ENCODE measurements at regions not wholly inside any gene's neighbourhood (a gene's known extent, or its start where the extent isn't known, plus 50 kb on each side); places are given as distances from the start of the nearest gene placed in this dataset.

- TF ChIP-seq CTCF (IDR thresholded peaks at IDR 0.05; ENCODE audit: low read depth, low read length, missing control alignments): no peak
- DNase-seq (ENCODE audit: low read depth): no peak
- H3K4me3 ChIP-seq (ENCODE audit: low read depth, low read length): no peak overlapping the region
Observed at GRCh38 chr3:137612291-137612690, 151.8 kb upstream of the SOX14 start.

GRCh38 chr3:137615659-137616418 lies 148.3 kb upstream of the SOX14 start:
- no peak for DNase-seq (ENCODE audit: low read depth)
- no peak for TF ChIP-seq CTCF (IDR thresholded peaks at IDR 0.05; ENCODE audit: low read depth, low read length, missing control alignments)
- no peak overlapping the region for H3K4me3 ChIP-seq (ENCODE audit: low read depth, low read length)

- H3K4me3 ChIP-seq (ENCODE audit: low read depth, low read length): no peak overlapping the region
- no peak for TF ChIP-seq CTCF (IDR thresholded peaks at IDR 0.05; ENCODE audit: low read depth, low read length, missing control alignments)
- no peak for DNase-seq (ENCODE audit: low read depth)
Observed at GRCh38 chr3:137641879-137642704, 122.0 kb upstream of the SOX14 start.

GRCh38 chr3:137642831-137643230 lies 121.3 kb upstream of the SOX14 start:
- DNase-seq (ENCODE audit: low read depth): no peak
- no peak for TF ChIP-seq CTCF (IDR thresholded peaks at IDR 0.05; ENCODE audit: low read depth, low read length, missing control alignments)
- H3K4me3 ChIP-seq (ENCODE audit: low read depth, low read length): no peak overlapping the region

GRCh38 chr3:137647179-137647578 lies 116.9 kb upstream of the SOX14 start:
- TF ChIP-seq CTCF (IDR thresholded peaks at IDR 0.05; ENCODE audit: low read depth, low read length, missing control alignments): no peak
- H3K4me3 ChIP-seq (ENCODE audit: low read depth, low read length): no peak overlapping the region
- DNase-seq (ENCODE audit: low read depth): no peak

GRCh38 chr3:137669519-137670060 lies 94.5 kb upstream of the SOX14 start:
- no peak for TF ChIP-seq CTCF (IDR thresholded peaks at IDR 0.05; ENCODE audit: low read depth, low read length, missing control alignments)
- no peak overlapping the region for H3K4me3 ChIP-seq (ENCODE audit: low read depth, low read length)
- DNase-seq (ENCODE audit: low read depth): no peak

All from GM12864 (cell line).